ENCODE measurements at regions not wholly inside any gene's neighbourhood (a gene's known extent, or its start where the extent isn't known, plus 50 kb on each side); places are given as distances from the start of the nearest gene placed in this dataset.

DNA sequence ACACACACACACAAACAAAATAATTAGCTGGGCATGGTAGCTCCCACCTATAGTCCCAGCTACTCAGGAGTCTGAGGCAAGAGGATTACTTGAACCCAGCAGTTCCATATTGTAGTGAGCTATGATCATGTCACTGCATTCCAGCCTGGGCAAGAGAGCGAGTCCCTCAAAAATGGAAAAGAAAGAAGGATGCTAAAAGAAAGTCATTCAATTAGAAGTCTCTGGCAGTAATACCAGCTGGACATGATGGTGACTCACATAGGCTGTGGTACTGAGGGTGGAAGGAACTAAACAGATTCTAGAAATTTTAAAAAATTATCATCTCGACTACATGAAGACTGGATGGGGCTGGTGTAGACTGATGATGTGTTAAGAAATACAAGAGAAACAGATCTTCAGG is 385.3 kb downstream of the ETV1 start:
- no peak for TF ChIP-seq CTCF (IDR thresholded peaks at IDR 0.05; ENCODE audit: low read length)
- TF ChIP-seq EZH2phosphoT487 (IDR thresholded peaks at IDR 0.05; ENCODE audit: low read length) = no peak
- no peak for TF ChIP-seq EZH2 (optimal IDR thresholded peaks at IDR 0.05; ENCODE audit: low read depth, low read length)
- no peak for DNase-seq
- Histone ChIP-seq H3F3A (ENCODE audit: insufficient read depth, low read length) (no peaks in the 10 kb centered on the region), H3K4me1 (ENCODE audit: low read length) (no peaks in the 10 kb centered on the region), H3K36me3 (replicated peaks; ENCODE audit: insufficient read depth, low read length) (no peaks in the 10 kb centered on the region), H4K20me1 (ENCODE audit: insufficient read depth, low read length) (no peaks in the 10 kb centered on the region), H3K4me3 (ENCODE audit: low read length) (no peak overlapping the region), H3K27me3 (replicated peaks; ENCODE audit: insufficient read depth, low read length) (no peaks in the 10 kb centered on the region), H3K9me2 (replicated peaks; ENCODE audit: insufficient read depth, low read length) (no peaks in the 10 kb centered on the region), H3K4me2 (ENCODE audit: low read depth, low read length) (no peak overlapping the region), H2AFZ (ENCODE audit: low read length) (no peak overlapping the region), H3K27ac (ENCODE audit: low read length) (no peak overlapping the region), H3K9me3 (replicated peaks; ENCODE audit: insufficient read depth, low read length) (no peaks in the 10 kb centered on the region), H3K79me2 (ENCODE audit: low read length) (no peaks in the 10 kb centered on the region), H3K9ac (ENCODE audit: low read length) (no peak overlapping the region)

GRCh38 chr7:13610372-13610771 is 379.1 kb downstream of the ETV1 start:
- no peaks in the 10 kb centered on the region for H3K9me2 ChIP-seq (replicated peaks; ENCODE audit: insufficient read depth, low read length)
- no peak overlapping the region for H2AFZ ChIP-seq (ENCODE audit: low read length)
- no peak overlapping the region for H3K4me2 ChIP-seq (ENCODE audit: low read depth, low read length)
- no peaks in the 10 kb centered on the region for H3K4me1 ChIP-seq (ENCODE audit: low read length)
- H3K9me3 ChIP-seq (replicated peaks; ENCODE audit: insufficient read depth, low read length) = no peaks in the 10 kb centered on the region
- H3K4me3 ChIP-seq (ENCODE audit: low read length) = no peak overlapping the region
- H3K79me2 ChIP-seq (ENCODE audit: low read length) = no peaks in the 10 kb centered on the region
- TF ChIP-seq EZH2 (optimal IDR thresholded peaks at IDR 0.05; ENCODE audit: low read depth, low read length) = no peak
- H3K27ac ChIP-seq (ENCODE audit: low read length) = no peak overlapping the region
- H3K36me3 ChIP-seq (replicated peaks; ENCODE audit: insufficient read depth, low read length) = no peaks in the 10 kb centered on the region
- H3K9ac ChIP-seq (ENCODE audit: low read length) = no peak overlapping the region
- no peaks in the 10 kb centered on the region for H3F3A ChIP-seq (ENCODE audit: insufficient read depth, low read length)
- H4K20me1 ChIP-seq (ENCODE audit: insufficient read depth, low read length) = no peaks in the 10 kb centered on the region
- no peak for DNase-seq
- H3K27me3 ChIP-seq (replicated peaks; ENCODE audit: insufficient read depth, low read length) = no peaks in the 10 kb centered on the region

DNA sequence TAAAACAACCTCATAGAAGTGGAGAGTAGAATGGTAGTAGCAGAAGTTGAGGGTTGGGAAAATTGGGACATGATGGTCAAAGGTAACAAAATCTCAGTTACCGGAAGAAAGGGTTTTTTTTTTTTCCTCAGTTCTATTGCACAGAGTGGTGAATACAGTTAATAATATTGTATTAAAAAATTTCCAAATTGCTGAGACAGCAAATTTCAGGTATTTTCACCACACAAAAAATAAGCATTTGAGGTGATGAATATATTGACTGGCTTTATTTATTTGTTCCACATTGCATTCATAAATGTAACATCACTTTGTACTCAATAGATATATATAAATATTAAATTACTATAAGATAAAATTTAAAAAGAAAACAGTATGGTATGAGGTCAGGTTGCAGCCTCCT is 373.8 kb downstream of the ETV1 start:
- no peaks in the 10 kb centered on the region for H3K27me3 ChIP-seq (replicated peaks; ENCODE audit: insufficient read depth, low read length)
- no peak overlapping the region for H3K4me3 ChIP-seq (ENCODE audit: low read length)
- no peak overlapping the region for H3K27ac ChIP-seq (ENCODE audit: low read length)
- H4K20me1 ChIP-seq (ENCODE audit: insufficient read depth, low read length) = no peaks in the 10 kb centered on the region
- no peak overlapping the region for H3K4me2 ChIP-seq (ENCODE audit: low read depth, low read length)
- TF ChIP-seq EZH2 (optimal IDR thresholded peaks at IDR 0.05; ENCODE audit: low read depth, low read length) = no peak
- no peak for TF ChIP-seq EZH2phosphoT487 (IDR thresholded peaks at IDR 0.05; ENCODE audit: low read length)
- no peak for TF ChIP-seq CTCF (IDR thresholded peaks at IDR 0.05; ENCODE audit: low read length)
- H3K9me2 ChIP-seq (replicated peaks; ENCODE audit: insufficient read depth, low read length) = no peaks in the 10 kb centered on the region
- no peaks in the 10 kb centered on the region for H3F3A ChIP-seq (ENCODE audit: insufficient read depth, low read length)
- no peaks in the 10 kb centered on the region for H3K79me2 ChIP-seq (ENCODE audit: low read length)
- no peaks in the 10 kb centered on the region for H3K9me3 ChIP-seq (replicated peaks; ENCODE audit: insufficient read depth, low read length)
- no peaks in the 10 kb centered on the region for H3K36me3 ChIP-seq (replicated peaks; ENCODE audit: insufficient read depth, low read length)
- no peak overlapping the region for H3K9ac ChIP-seq (ENCODE audit: low read length)
- H3K4me1 ChIP-seq (ENCODE audit: low read length) = no peaks in the 10 kb centered on the region
- H2AFZ ChIP-seq (ENCODE audit: low read length) = no peak overlapping the region
- DNase-seq = no peak

GRCh38 chr7:13627455-13627854 is 362.0 kb downstream of the ETV1 start:
- no peaks in the 10 kb centered on the region for H3K27me3 ChIP-seq (replicated peaks; ENCODE audit: insufficient read depth, low read length)
- H3K4me1 ChIP-seq (ENCODE audit: low read length) = no peaks in the 10 kb centered on the region
- DNase-seq = no peak
- H3K79me2 ChIP-seq (ENCODE audit: low read length) = no peaks in the 10 kb centered on the region
- H3K9me3 ChIP-seq (replicated peaks; ENCODE audit: insufficient read depth, low read length) = no peaks in the 10 kb centered on the region
- no peak overlapping the region for H2AFZ ChIP-seq (ENCODE audit: low read length)
- no peak overlapping the region for H3K4me3 ChIP-seq (ENCODE audit: low read length)
- no peaks in the 10 kb centered on the region for H3F3A ChIP-seq (ENCODE audit: insufficient read depth, low read length)
- H3K4me2 ChIP-seq (ENCODE audit: low read depth, low read length) = no peak overlapping the region
- H3K27ac ChIP-seq (ENCODE audit: low read length) = no peak overlapping the region
- no peak overlapping the region for H3K9ac ChIP-seq (ENCODE audit: low read length)
- H4K20me1 ChIP-seq (ENCODE audit: insufficient read depth, low read length) = no peaks in the 10 kb centered on the region
- H3K36me3 ChIP-seq (replicated peaks; ENCODE audit: insufficient read depth, low read length) = no peaks in the 10 kb centered on the region
- H3K9me2 ChIP-seq (replicated peaks; ENCODE audit: insufficient read depth, low read length) = no peaks in the 10 kb centered on the region
- TF ChIP-seq EZH2phosphoT487 (IDR thresholded peaks at IDR 0.05; ENCODE audit: low read length) (no peak), CTCF (IDR thresholded peaks at IDR 0.05; ENCODE audit: low read length) (no peak), EZH2 (optimal IDR thresholded peaks at IDR 0.05; ENCODE audit: low read depth, low read length) (no peak)
